Mucosa of stomach (tissue), 1 donor: ENCODE measurements at regions not wholly inside any gene's neighbourhood (a gene's known extent, or its start where the extent isn't known, plus 50 kb on each side); places are given as distances from the start of the nearest gene placed in this dataset.
"Not testable (repeated sequence)": the region's sequence is repeated elsewhere in the genome, so short reads cannot be mapped to it uniquely, and the experiment has no call there.

Experiments
- H3K27me3 ChIP-seq: one replicate; pipeline ENCODE4 v1.7.0; 2013; ENCODE audit warnings: mild to moderate bottlenecking, low read length; ENCODE audit not compliant: control insufficient read depth, insufficient read depth
- H3K36me3 ChIP-seq: one replicate; pipeline ENCODE4 v1.7.0; 2013; ENCODE audit warnings: low read length; ENCODE audit not compliant: control insufficient read depth, insufficient read depth
- H3K4me1 ChIP-seq: one replicate; pipeline ENCODE4 v1.7.0; 2013; ENCODE audit warnings: mild to moderate bottlenecking, low read length; ENCODE audit not compliant: control insufficient read depth, insufficient read depth
- H3K4me3 ChIP-seq: one replicate; pipeline ENCODE4 v1.7.0; 2013; ENCODE audit warnings: low read length
- H3K9ac ChIP-seq: one replicate; pipeline ENCODE4 v1.7.0; 2013; ENCODE audit warnings: mild to moderate bottlenecking, low read length, moderate library complexity
- H3K9me3 ChIP-seq: one replicate; pipeline ENCODE4 v1.7.0; 2013; ENCODE audit warnings: mild to moderate bottlenecking, low read length, moderate library complexity; ENCODE audit not compliant: control insufficient read depth
- donor health status: Pancreatic carcinoma.

DNA sequence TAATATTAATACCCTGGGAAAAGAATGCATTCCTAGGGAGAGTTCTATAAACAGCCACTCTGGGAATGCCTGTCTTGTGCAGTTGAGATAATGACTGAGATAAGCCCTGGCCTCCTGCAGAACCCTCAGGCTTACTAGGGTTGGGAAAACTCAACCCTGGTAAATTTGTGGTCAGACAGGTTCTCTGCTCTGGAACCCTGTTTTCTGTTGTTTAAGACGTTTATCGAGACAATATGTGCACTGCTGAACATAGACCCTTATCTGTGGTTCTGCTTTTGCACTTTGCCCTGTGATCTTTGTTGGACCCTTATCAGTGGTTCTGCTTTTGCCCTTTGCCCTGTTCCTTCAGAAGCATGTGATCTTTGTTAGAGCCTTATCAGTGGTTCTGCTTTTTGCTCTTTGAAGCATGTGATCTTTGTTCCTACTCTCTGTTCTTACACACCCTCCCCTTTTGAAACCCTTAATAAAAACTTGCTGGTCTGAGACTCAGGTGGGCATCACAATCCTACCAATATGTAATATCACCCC lies 2754.0 kb downstream of the PCDH9 start:
- H3K9me3 ChIP-seq, H3K4me3 ChIP-seq, H3K4me1 ChIP-seq, H3K9ac ChIP-seq, H3K36me3 ChIP-seq, H3K27me3 ChIP-seq: not testable (repeated sequence)

DNA sequence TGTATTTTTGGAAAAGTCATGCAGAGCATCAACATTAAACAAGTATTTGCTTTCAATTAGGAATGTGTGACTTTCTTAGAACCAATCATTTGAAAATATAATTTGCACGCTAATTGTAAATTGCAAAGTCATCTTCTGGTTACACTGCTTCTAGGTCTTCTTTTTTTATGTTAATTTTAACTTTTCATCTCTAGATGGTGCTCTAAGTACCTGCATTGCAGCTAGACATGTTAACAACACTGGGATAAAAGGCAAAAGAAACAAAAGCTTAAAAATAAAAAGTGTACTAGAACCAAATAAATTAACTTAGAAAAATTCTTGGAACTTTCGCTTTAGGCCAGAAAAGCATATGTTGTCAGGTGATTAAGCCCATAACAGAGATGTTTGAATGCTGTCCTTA lies 2758.2 kb downstream of the PCDH9 start:
- no peak overlapping the region for H3K9ac ChIP-seq

DNA sequence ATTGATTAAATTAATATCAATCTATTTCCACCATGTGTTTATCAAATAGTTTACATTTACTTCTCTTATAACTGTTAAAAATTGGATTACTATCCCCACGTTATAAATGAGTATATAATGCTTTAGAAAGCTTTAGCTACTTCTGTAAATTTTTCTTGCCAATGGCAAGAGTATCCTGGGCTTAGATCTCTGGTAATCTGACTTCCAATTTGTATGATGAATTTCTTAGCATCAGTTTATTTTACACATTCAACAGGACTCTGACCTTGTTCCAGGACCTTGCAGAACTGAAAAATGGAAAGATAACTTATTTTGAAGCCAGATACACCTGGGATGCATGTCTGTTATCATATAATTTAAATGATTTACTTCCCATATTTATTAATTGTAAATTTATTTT lies 2759.4 kb downstream of the PCDH9 start:
- Histone ChIP-seq H3K27me3 (no peaks in the 10 kb centered on the region), H3K4me3 (no peak overlapping the region), H3K9me3 (no peaks in the 10 kb centered on the region)

More for the DNA sequence above, 2758.2 kb downstream of the PCDH9 start:
- Histone ChIP-seq H3K9me3 (no peaks in the 10 kb centered on the region), H3K27me3 (no peaks in the 10 kb centered on the region), H3K4me1 (no peaks in the 10 kb centered on the region), H3K4me3 (no peak overlapping the region), H3K36me3 (no peaks in the 10 kb centered on the region)

DNA sequence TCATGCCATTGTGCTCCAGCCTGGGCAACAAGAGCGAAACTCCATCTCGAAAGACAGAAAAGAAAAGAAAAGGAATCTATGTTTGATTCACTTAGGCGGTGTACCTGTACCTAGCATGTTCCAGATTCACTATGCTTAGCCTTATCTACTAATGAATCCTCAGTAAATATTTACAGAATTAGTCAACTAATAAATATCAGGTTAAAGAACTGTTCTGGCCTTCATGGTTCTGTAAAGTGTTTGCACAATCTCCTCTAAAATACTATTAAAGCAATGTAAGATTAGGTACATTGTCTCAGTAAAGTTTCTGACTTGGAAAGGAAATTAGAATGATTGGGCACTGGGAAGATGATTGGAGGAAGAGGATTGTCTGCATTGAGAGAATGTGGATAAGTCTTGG lies 2770.4 kb downstream of the PCDH9 start:
- no peaks in the 10 kb centered on the region for H3K36me3 ChIP-seq
- H3K4me3 ChIP-seq: no peak overlapping the region
- H3K9ac ChIP-seq: no peak overlapping the region
- no peaks in the 10 kb centered on the region for H3K9me3 ChIP-seq
- H3K27me3 ChIP-seq: no peaks in the 10 kb centered on the region
- no peaks in the 10 kb centered on the region for H3K4me1 ChIP-seq

More for the DNA sequence above, 2759.4 kb downstream of the PCDH9 start:
- Histone ChIP-seq H3K36me3 (no peaks in the 10 kb centered on the region), H3K9ac (no peak overlapping the region), H3K4me1 (no peaks in the 10 kb centered on the region)

DNA sequence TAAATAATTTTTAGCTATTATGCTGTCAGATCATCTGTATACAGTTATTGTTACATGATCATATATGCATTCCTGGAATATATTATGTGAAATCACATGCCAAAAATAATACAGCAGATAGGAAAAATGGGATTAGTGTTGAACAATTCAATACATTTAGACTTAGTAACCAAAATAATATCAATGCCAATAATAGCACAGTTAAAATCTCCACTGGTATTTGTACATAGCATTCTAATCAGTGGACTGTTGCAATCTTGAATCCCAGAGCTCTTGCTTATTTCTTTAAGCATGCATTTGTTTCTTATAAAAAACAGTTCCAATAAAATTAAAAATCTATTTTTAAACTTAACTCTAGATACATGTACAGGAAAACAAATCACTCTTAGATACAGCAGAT lies 2772.2 kb downstream of the PCDH9 start:
- no peaks in the 10 kb centered on the region for H3K27me3 ChIP-seq
- no peaks in the 10 kb centered on the region for H3K4me1 ChIP-seq
- H3K4me3 ChIP-seq: no peak overlapping the region
- H3K9ac ChIP-seq: no peak overlapping the region
- no peaks in the 10 kb centered on the region for H3K36me3 ChIP-seq
- H3K9me3 ChIP-seq: no peaks in the 10 kb centered on the region

DNA sequence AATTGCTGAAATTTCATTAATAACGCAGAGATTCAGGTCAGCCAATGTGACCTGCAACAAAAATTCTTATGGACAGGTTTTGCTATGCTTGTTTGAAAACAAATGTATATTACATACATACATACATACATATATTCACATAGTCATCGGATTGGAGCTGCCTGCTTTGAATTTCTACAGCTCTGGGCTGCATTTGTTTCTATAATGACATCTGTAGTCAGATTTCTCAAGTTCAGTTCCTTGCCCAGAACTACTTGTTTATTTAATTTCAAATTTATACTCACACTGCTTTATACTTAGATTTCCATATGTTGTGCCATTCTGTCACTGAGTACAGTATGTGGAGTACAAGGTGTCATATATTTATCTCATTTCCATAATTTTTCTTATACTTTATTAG lies 2775.0 kb downstream of the PCDH9 start:
- no peak overlapping the region for H3K4me3 ChIP-seq
- no peaks in the 10 kb centered on the region for H3K27me3 ChIP-seq
- no peak overlapping the region for H3K9ac ChIP-seq
- no peaks in the 10 kb centered on the region for H3K9me3 ChIP-seq
- no peaks in the 10 kb centered on the region for H3K4me1 ChIP-seq
- H3K36me3 ChIP-seq: no peaks in the 10 kb centered on the region

DNA sequence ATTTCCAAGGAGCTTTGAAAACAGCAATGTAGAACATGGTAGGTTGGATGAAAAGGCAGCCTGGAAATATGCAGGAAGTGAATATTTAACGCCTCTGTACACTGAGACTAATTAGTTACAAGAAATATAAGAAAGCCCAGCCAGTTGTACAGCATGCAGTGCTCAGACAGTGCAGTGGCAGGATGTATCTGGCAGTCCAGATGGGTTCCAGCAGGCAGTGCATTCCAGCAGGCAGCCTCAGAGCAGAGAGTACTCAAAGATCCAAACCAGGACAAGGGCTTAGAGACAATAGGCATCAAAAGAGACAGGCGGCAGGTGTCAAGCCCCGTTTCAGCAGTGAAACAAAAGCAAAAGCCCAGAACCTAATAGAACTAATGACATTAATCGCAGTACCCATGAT lies 2776.3 kb downstream of the PCDH9 start:
- H3K4me3 ChIP-seq: no peak overlapping the region
- no peak overlapping the region for H3K9ac ChIP-seq
- no peaks in the 10 kb centered on the region for H3K27me3 ChIP-seq
- no peaks in the 10 kb centered on the region for H3K4me1 ChIP-seq
- H3K36me3 ChIP-seq: no peaks in the 10 kb centered on the region
- no peaks in the 10 kb centered on the region for H3K9me3 ChIP-seq

DNA sequence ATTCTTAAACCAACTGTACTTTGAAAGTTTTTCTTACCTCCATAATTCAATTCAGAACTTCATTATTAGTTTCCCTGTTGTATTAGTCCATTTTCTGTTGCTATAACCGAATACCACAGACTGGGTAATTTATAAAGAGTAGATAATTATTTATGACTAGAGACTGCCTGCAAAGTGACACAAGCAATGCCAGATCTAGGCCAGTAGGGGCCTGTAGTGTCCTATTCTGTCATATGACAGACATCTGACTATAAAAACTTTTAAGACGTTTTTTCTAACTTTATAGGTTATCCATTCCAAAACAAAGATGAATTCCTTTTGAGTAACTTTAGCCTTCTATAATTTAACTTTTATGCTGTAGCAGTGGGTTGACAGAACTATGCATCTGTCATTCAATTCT lies 2783.8 kb downstream of the PCDH9 start:
- Histone ChIP-seq H3K4me3 (no peak overlapping the region), H3K9ac (no peak overlapping the region), H3K36me3 (no peaks in the 10 kb centered on the region), H3K9me3 (no peaks in the 10 kb centered on the region), H3K4me1 (no peaks in the 10 kb centered on the region), H3K27me3 (no peaks in the 10 kb centered on the region)

DNA sequence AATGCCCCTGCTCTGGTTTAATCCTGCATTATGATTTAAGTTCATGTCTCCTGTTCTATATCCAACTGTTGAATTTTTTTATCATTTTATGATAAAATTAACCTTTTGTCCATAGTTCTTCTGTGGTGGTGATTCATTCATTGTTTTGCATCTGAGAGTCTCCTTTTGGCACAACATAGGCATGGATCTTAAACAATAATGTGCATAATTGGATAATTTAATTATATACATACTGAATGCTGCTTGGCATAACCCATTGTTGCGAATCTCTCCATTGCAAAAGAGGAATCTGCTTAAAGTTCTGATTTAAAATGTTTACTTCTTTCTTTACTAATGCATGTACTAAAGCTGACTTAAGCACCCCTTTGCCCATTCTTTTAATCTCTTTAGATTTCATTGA lies 2788.4 kb downstream of the PCDH9 start:
- Histone ChIP-seq H3K36me3 (no peaks in the 10 kb centered on the region), H3K9me3 (no peaks in the 10 kb centered on the region), H3K9ac (no peak overlapping the region), H3K4me3 (no peak overlapping the region), H3K4me1 (no peaks in the 10 kb centered on the region), H3K27me3 (no peaks in the 10 kb centered on the region)

DNA sequence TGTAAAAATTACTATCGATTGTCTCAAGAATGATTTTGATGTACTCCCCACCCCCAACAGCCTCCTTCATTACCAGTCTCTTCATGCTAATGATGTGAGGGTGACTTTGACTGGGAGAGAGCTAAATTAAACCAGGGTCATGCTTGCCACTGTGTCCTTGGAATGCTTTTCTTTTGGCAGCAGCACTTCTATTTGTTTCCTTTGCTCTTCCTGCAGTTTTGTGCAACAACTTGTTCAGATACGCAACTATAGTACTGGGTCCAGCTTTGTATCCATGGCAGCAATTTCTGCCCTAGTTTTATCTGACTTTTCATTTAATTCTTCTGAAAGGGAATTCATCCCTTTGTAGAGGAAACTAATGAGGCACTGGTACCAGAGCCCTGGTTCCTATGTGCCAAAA lies 2792.1 kb downstream of the PCDH9 start:
- H3K4me1 ChIP-seq: no peaks in the 10 kb centered on the region
- H3K9me3 ChIP-seq: no peaks in the 10 kb centered on the region
- no peaks in the 10 kb centered on the region for H3K27me3 ChIP-seq

DNA sequence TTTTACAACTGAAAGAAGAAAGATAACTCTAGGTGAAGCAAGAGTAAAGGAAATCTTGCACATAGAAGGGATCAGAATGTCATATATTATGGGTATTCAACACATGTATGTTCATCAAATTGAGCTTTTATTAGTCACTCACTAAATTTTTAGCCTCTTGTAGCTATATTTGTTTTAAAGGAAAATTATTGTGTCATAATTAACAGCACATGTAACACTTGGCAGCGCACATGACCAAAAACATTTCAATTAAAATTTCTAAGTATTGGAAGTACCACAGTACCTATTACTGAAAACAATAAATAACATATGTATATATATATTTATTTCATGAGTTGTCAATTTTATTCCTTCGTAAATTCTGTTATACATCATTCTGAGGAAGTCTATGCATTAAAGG lies 2800.4 kb downstream of the PCDH9 start:
- Histone ChIP-seq H3K27me3 (no peaks in the 10 kb centered on the region), H3K9ac (no peak overlapping the region), H3K4me3 (no peak overlapping the region), H3K36me3 (no peaks in the 10 kb centered on the region), H3K9me3 (no peaks in the 10 kb centered on the region), H3K4me1 (no peaks in the 10 kb centered on the region)

More for the DNA sequence above, 2792.1 kb downstream of the PCDH9 start:
- Histone ChIP-seq H3K36me3 (no peaks in the 10 kb centered on the region), H3K9ac (no peak overlapping the region), H3K4me3 (no peak overlapping the region)

DNA sequence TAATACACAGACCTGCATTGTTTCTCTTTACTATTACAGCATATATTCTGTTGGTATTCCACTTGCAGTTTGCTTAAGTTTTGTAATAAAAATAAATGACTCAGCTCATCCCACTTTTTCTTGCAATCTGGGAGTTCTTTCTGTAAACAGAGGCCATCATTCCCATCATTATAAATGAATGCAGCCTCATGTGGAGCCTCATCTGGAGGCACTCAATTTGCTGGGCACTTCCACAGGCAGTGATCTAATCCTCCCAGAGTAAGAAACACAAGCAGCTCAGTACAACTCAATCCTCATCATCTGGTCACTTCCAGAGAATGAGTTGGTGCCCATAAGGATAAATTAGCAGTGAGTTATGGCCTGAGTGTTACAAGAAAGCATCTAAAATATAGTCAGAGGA lies 2801.9 kb downstream of the PCDH9 start:
- H3K36me3 ChIP-seq: no peaks in the 10 kb centered on the region
- no peaks in the 10 kb centered on the region for H3K4me1 ChIP-seq
- H3K27me3 ChIP-seq: no peaks in the 10 kb centered on the region
- no peak overlapping the region for H3K9ac ChIP-seq
- no peaks in the 10 kb centered on the region for H3K9me3 ChIP-seq
- no peak overlapping the region for H3K4me3 ChIP-seq

DNA sequence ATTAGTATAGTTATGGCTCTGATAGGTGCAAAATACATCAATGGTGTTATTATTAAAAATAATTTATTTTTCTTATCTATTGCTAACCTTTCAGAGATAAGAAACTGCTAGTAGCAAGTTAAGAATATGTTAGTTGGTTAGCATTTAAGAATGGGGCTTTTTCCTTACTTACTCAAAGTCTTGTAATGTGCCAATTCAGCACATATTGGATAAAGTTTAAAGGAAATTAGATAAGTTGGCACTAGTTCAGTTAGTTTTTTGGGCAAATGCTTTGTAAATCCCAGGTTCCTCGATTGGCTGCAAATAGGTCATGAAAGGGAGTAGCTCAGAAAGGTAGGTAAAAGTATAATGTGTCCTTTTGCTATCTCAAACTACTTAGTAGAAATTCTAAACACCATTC lies 2806.7 kb downstream of the PCDH9 start:
- Histone ChIP-seq H3K9me3 (no peaks in the 10 kb centered on the region), H3K9ac (no peak overlapping the region), H3K4me1 (no peaks in the 10 kb centered on the region), H3K27me3 (no peaks in the 10 kb centered on the region), H3K36me3 (no peaks in the 10 kb centered on the region), H3K4me3 (no peak overlapping the region)
